Sigmoid colon (tissue), 6 donors: ENCODE measurements at regions not wholly inside any gene's neighbourhood (a gene's known extent, or its start where the extent isn't known, plus 50 kb on each side); places are given as distances from the start of the nearest gene placed in this dataset.

Experiments used
- DNase-seq: peaks from one replicate; pipeline ENCODE4 v3.0.0-alpha.2; 2019
- H3K27ac ChIP-seq, 4 donors: fragments of 200-600 bp; sonication (generic); one replicate each; pipeline ENCODE4 v1.5.1; 2016 to 2019; ENCODE audit warnings: mild to moderate bottlenecking in 1 of 4
- H3K27me3 ChIP-seq, 3 donors: fragments of 200-600 bp; sonication (generic); one replicate each; pipeline ENCODE4 v1.5.1; 2019; ENCODE audit warnings: mild to moderate bottlenecking in 1 of 3
- H3K36me3 ChIP-seq, 4 donors: fragments of 200-600 bp; sonication (generic); one replicate each; pipeline ENCODE4 v1.5.1; 2016 to 2019
- H3K4me1 ChIP-seq, 4 donors: fragments of 200-600 bp; sonication (generic); one replicate each; pipeline ENCODE4 v1.5.1; 2017 to 2019
- H3K4me3 ChIP-seq, 4 donors: fragments of 200-600 bp; sonication (generic); one replicate each; pipeline ENCODE4 v1.5.1; 2017 to 2019; ENCODE audit warnings: mild to moderate bottlenecking in 2 of 4, moderate library complexity in 1 of 4
- H3K9me3 ChIP-seq, 4 donors: fragments of 200-600 bp in 3 of 4; sonication (generic) in 3 of 4; one replicate each; pipeline versions ENCODE4 v1.5.1 to v1.6.1; 2013 to 2019
- EP300 ChIP-seq, 4 donors: sonication (generic); formaldehyde crosslinking; IDR thresholded peaks; one replicate each; pipeline ENCODE4 v1.6.1; 2017; ENCODE audit warnings: antibody characterized with exemption in 4 of 4
- POLR2A ChIP-seq, 2 donors: fragments of 450-650 bp; IDR thresholded peaks; one replicate each; pipeline ENCODE4 v1.6.1; 2016; ENCODE audit warnings: antibody characterized with exemption in 2 of 2, mild to moderate bottlenecking in 2 of 2, moderate library complexity in 2 of 2
- POLR2AphosphoS5 ChIP-seq, 4 donors: sonication (generic); formaldehyde crosslinking; IDR thresholded peaks; one replicate each; pipeline ENCODE4 v1.6.1; 2017; ENCODE audit warnings: antibody characterized with exemption in 4 of 4
- WGBS, 2 donors: extraction: QIAGEN DNeasy Blood & Tissue Kit; methylation state at CpG; one replicate each; pipeline ENCODE4 v1.1.7; 2013; 5-methylcytosine and 5-hydroxymethylcytosine counted together
- intact Hi-C: fragments of 100-400 bp; cut with DNase I; formaldehyde crosslinking; loops from one replicate; pipeline ENCODE4 v1.15.1; 2023
- TF ChIP-seq, protein P1 (sequence below), 4 experiments: fragments of 450-650 bp in 3 of 4; fragments of 200-600 bp in 1 of 4; IDR thresholded peaks; one replicate each; pipeline ENCODE4 v1.5.1; 2016 to 2019; ENCODE audit warnings: antibody characterized with exemption in 4 of 4, mild to moderate bottlenecking in 3 of 4, moderate library complexity in 2 of 4
- donor health status: healthy with polysubstance abuse.
- donor health status: healthy.

DNA sequence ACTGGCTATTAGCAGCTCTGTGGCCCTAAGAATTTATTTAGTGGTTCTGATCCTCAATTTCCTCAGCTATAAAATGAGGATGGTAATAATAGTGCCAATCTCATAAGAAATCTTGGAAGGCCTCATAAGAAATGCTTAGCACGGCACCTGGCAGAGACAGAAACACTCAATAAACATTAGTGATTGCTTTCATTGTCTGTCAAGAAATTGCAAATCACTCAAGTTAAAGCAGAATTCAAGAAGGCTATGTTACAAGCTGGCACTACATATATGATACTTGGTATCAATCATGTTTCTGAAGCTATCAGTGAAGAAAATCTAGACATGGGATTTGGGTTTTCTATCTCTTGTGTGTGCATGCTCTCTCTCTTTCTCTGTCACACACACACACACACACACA, 267.7 kb upstream of the KCNIP4 start:
- no peaks in the 10 kb centered on the region for H3K4me1 ChIP-seq
- H3K27me3 ChIP-seq = no peaks in the 10 kb centered on the region
- no peak overlapping the region for H3K27ac ChIP-seq
- no peak for TF ChIP-seq EP300 (IDR thresholded peaks at IDR 0.05)
- TF ChIP-seq POLR2A (IDR thresholded peaks at IDR 0.05) = no peak
- TF ChIP-seq POLR2AphosphoS5 (IDR thresholded peaks at IDR 0.05) = no peak
- TF ChIP-seq, protein P1, sequence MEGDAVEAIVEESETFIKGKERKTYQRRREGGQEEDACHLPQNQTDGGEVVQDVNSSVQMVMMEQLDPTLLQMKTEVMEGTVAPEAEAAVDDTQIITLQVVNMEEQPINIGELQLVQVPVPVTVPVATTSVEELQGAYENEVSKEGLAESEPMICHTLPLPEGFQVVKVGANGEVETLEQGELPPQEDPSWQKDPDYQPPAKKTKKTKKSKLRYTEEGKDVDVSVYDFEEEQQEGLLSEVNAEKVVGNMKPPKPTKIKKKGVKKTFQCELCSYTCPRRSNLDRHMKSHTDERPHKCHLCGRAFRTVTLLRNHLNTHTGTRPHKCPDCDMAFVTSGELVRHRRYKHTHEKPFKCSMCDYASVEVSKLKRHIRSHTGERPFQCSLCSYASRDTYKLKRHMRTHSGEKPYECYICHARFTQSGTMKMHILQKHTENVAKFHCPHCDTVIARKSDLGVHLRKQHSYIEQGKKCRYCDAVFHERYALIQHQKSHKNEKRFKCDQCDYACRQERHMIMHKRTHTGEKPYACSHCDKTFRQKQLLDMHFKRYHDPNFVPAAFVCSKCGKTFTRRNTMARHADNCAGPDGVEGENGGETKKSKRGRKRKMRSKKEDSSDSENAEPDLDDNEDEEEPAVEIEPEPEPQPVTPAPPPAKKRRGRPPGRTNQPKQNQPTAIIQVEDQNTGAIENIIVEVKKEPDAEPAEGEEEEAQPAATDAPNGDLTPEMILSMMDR (IDR thresholded peaks at IDR 0.05) = no peak
- H3K36me3 ChIP-seq = no peaks in the 10 kb centered on the region
- 26 to 75% methylated on average over 1 of the region's 1 CpG for WGBS, 2 donors
- DNase-seq = no peak
- H3K9me3 ChIP-seq = no peaks in the 10 kb centered on the region
- intact Hi-C loops = no loop called here
- no peak overlapping the region for H3K4me3 ChIP-seq

DNA sequence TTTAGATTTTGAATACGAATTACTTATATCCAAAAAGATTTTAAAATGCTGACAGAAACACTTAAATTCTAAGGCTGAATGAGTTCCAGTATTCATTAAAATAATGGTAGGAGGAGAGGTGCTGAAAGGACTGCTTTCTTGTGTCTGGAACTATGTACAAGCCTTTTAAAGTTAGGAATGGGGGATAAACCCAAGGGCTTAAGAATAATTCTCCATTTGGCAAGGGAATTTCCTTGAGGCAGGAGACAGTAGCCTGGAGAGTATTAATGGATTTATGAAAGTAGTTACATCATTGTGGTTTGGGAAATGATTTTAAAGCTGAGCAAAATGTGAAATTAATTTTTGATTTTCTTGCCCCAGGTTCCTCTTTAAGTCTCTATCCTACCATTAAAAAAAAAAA, 266.5 kb upstream of the KCNIP4 start:
- no peak overlapping the region for H3K4me3 ChIP-seq
- H3K9me3 ChIP-seq = no peaks in the 10 kb centered on the region
- TF ChIP-seq, protein P1 (IDR thresholded peaks at IDR 0.05) = no peak
- TF ChIP-seq POLR2AphosphoS5 (IDR thresholded peaks at IDR 0.05) (no peak), EP300 (IDR thresholded peaks at IDR 0.05) (no peak), POLR2A (IDR thresholded peaks at IDR 0.05) (no peak)
- H3K36me3 ChIP-seq = no peaks in the 10 kb centered on the region
- no peaks in the 10 kb centered on the region for H3K4me1 ChIP-seq
- WGBS, 2 donors = 80 to 81% methylated on average over 1 of the region's 1 CpG
- no peaks in the 10 kb centered on the region for H3K27me3 ChIP-seq
- intact Hi-C loops = no loop called here
- no peak overlapping the region for H3K27ac ChIP-seq
- DNase-seq = no peak

DNA sequence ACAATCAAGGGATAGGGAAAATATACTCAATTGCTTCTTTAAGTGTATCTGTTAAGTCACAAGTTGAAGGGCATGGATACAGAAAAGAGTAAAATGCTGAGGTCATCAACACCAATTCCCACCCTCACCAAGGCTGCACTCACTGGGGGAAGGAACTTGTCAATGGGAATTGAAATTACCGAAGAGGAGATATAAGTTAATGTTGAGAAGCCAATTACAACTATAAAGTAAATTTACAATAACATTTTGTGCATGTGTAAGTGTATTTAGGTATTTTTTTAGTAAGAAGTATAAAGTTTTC, 255.1 kb upstream of the KCNIP4 start:
- TF ChIP-seq EP300 (IDR thresholded peaks at IDR 0.05) (no peak), POLR2AphosphoS5 (IDR thresholded peaks at IDR 0.05) (no peak), POLR2A (IDR thresholded peaks at IDR 0.05) (no peak)
- TF ChIP-seq, protein P1 (IDR thresholded peaks at IDR 0.05) = no peak
- WGBS, 2 donors = 88 to 89% methylated on average over 1 of the region's 1 CpG

DNA sequence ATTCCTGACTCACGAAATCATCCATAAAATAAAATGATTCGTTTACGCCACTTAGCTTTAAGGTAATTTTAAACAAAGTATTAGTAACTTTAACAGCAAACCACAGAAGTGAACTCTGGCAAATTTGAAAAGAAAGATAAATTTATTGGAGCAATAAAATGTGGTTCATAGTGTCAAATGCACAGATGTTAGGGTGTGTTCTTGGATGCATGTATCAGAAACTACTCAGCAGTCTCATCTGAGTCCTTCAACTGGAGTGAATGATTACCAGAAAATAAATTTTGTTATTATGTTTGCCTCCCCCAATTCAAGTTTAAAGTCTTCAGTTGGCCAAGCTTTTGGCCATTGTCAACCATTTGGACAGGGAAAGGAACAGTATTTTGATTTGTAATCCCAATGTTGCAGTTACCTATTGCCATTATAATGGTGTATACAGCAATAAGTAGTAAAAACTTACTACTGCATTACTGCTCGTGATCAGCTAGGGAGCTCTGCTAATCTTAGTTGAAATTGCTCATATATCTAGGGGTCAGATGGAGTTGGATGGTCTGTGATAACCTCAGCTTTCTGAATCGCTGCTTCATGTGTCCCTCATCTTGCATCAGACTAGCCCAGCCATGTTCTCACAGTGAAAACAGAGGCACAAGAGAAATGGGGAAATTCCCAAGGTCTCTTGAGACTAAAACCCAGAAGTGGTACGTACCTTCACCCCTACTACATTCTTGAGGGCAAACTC, 254.6 kb upstream of the KCNIP4 start:
- Histone ChIP-seq H3K36me3 (no peaks in the 10 kb centered on the region), H3K27me3 (no peaks in the 10 kb centered on the region), H3K9me3 (no peaks in the 10 kb centered on the region), H3K27ac (no peak overlapping the region), H3K4me1 (peaks cover 0 to 10% (median 0%) of the 10 kb centered on the region in 4 donors), H3K4me3 (no peak overlapping the region)
- WGBS, 2 donors = 22 to 60% methylated on average over 6 of the region's 6 CpGs
- intact Hi-C loops = no loop called here
- TF ChIP-seq, protein P1 (IDR thresholded peaks at IDR 0.05) = no peak
- TF ChIP-seq EP300 (IDR thresholded peaks at IDR 0.05) (no peak), POLR2AphosphoS5 (IDR thresholded peaks at IDR 0.05) (no peak), POLR2A (IDR thresholded peaks at IDR 0.05) (no peak)
- DNase-seq = no peak

More for the DNA sequence above, 255.1 kb upstream of the KCNIP4 start:
- no peak for DNase-seq
- Histone ChIP-seq H3K4me3 (no peak overlapping the region), H3K27ac (no peak overlapping the region), H3K4me1 (peaks cover 0 to 10% (median 0%) of the 10 kb centered on the region in 4 donors), H3K9me3 (no peaks in the 10 kb centered on the region), H3K36me3 (no peaks in the 10 kb centered on the region), H3K27me3 (no peaks in the 10 kb centered on the region)
- intact Hi-C loops = no loop called here
